ENCODE measurements at regions not wholly inside any gene's neighbourhood (a gene's known extent, or its start where the extent isn't known, plus 50 kb on each side); places are given as distances from the start of the nearest gene placed in this dataset.

DNA sequence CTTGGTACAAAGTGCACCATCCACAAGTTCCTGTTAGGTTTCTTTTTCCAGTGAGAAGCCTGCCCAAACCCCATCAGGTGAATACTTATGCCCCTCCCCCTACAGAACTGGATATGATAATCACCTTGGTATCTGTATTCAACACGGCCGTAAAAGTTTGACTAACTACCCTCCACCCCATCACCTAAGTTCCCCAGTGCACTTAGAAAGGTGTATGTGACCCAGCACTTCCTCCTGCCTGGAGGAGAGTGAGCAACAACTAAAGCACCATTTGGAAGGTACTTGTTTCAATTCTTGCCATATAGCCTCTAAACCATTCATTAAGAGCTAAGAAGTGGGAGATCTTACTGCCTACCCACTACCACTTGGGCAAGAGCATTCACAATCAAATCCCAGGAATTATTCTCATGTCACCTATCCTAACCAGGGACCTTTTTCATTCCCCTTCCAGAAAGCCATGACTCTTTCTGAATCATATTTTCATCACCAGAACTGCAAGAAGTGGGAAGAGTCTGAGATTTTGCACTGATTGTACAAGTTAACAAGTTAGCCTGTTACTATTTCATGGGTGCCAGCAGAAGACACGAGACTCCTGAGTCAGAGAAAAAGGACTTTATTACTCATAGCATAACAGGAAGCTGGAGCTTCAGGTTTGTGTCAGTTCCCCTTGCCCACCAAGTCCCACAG is 53.5 kb upstream of the NDUFV2 start:
- TF ChIP-seq, protein P1, sequence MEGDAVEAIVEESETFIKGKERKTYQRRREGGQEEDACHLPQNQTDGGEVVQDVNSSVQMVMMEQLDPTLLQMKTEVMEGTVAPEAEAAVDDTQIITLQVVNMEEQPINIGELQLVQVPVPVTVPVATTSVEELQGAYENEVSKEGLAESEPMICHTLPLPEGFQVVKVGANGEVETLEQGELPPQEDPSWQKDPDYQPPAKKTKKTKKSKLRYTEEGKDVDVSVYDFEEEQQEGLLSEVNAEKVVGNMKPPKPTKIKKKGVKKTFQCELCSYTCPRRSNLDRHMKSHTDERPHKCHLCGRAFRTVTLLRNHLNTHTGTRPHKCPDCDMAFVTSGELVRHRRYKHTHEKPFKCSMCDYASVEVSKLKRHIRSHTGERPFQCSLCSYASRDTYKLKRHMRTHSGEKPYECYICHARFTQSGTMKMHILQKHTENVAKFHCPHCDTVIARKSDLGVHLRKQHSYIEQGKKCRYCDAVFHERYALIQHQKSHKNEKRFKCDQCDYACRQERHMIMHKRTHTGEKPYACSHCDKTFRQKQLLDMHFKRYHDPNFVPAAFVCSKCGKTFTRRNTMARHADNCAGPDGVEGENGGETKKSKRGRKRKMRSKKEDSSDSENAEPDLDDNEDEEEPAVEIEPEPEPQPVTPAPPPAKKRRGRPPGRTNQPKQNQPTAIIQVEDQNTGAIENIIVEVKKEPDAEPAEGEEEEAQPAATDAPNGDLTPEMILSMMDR (tag by site-specific recombination; IDR thresholded peaks at IDR 0.05), result no peak
- TF ChIP-seq OSR2 (tag by site-specific recombination; IDR thresholded peaks at IDR 0.05) (no peak), ZNF350 (tag by site-specific recombination; IDR thresholded peaks at IDR 0.05) (no peak)
- TF ChIP-seq, protein P2, sequence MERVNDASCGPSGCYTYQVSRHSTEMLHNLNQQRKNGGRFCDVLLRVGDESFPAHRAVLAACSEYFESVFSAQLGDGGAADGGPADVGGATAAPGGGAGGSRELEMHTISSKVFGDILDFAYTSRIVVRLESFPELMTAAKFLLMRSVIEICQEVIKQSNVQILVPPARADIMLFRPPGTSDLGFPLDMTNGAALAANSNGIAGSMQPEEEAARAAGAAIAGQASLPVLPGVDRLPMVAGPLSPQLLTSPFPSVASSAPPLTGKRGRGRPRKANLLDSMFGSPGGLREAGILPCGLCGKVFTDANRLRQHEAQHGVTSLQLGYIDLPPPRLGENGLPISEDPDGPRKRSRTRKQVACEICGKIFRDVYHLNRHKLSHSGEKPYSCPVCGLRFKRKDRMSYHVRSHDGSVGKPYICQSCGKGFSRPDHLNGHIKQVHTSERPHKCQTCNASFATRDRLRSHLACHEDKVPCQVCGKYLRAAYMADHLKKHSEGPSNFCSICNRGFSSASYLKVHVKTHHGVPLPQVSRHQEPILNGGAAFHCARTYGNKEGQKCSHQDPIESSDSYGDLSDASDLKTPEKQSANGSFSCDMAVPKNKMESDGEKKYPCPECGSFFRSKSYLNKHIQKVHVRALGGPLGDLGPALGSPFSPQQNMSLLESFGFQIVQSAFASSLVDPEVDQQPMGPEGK (tag by site-specific recombination; IDR thresholded peaks at IDR 0.05), result no peak
